ENCODE measurements at regions not wholly inside any gene's neighbourhood (a gene's known extent, or its start where the extent isn't known, plus 50 kb on each side); places are given as distances from the start of the nearest gene placed in this dataset.
A peak's percentile ranks its signal among the peaks of the same experiment; 100 is the strongest.

DNA sequence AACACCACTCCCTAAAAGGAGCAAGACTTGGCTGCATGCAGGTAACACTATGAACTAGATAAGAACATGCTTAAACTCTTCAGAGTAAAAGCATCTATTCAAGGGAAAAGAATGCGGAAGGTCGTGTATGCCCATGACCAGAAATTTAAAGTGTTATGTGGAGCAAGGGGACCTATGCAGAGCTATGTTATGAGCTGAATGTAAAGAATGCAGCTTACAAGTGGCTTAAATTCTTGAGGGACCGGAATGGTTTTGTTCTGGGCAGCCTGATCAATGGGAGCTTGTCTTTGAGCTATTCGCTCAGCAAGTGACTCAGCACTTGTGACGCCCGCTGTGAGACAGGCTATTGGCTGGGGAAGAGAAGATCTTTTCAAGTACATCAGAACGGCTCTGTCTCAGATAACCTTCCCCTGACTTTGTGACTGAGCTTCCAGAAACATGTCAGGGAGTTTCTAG is 367.5 kb upstream of the THBS1 start:
- H3K27ac Mint-ChIP-seq = no peak overlapping the region
- H3K9me3 Mint-ChIP-seq = peaks cover 10% of the 10 kb centered on the region
- no peaks in the 10 kb centered on the region for H3K4me1 Mint-ChIP-seq
- H3K36me3 Mint-ChIP-seq (ENCODE audit: low read depth) = no peaks in the 10 kb centered on the region
- H3K4me3 Mint-ChIP-seq = no peak overlapping the region
- H3K27me3 Mint-ChIP-seq = peaks cover 48% of the 10 kb centered on the region
- ATAC-seq (replicated peaks) = no peak

DNA sequence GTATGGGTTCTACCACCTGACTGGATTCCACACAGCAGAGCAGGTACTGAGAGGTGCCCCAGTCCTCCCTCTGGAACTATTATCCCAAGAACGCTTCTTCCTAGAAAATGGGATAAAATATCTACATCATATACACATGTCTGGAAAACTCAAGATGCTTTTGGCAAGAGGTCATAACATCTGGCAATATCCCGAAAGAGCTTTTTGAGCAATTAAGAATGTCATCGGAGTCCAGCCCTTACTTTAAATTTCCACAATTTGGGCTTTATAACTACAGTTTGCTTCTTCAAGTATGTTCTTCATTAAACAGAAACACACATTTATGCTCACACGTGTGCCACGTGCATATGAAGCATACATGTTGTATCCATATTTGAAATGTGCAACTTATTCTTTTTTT is 365.9 kb upstream of the THBS1 start:
- Mint-ChIP-seq H3K4me3 (no peak overlapping the region), H3K27me3 (peaks cover 59% of the 10 kb centered on the region), H3K36me3 (ENCODE audit: low read depth) (no peaks in the 10 kb centered on the region), H3K9me3 (peaks cover 11% of the 10 kb centered on the region), H3K27ac (no peak overlapping the region), H3K4me1 (no peaks in the 10 kb centered on the region)
- ATAC-seq (replicated peaks) = no peak

DNA sequence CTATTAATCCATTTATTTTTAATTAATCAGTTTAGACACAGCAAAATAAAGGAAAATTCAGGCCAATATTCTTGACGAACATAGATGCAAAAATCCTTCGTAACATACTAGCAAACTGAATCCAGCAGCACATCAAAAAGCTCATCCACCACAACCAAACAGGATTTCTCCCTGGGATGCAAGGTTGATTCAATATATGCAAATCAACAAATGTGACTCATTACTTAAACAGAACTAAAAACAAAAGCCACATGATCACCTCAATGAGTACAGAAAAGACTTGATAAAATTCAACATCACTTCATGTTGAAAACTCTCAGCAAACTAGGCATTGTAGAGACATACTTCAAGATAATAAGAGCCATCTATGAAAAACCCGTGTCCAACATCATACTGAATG is 364.1 kb upstream of the THBS1 start:
- ATAC-seq (replicated peaks) = no peak
- no peak overlapping the region for H3K27ac Mint-ChIP-seq
- no peak overlapping the region for H3K4me3 Mint-ChIP-seq
- H3K9me3 Mint-ChIP-seq = peaks cover 7% of the 10 kb centered on the region
- no peaks in the 10 kb centered on the region for H3K4me1 Mint-ChIP-seq
- no peaks in the 10 kb centered on the region for H3K36me3 Mint-ChIP-seq (ENCODE audit: low read depth)
- H3K27me3 Mint-ChIP-seq = peaks cover 49% of the 10 kb centered on the region

DNA sequence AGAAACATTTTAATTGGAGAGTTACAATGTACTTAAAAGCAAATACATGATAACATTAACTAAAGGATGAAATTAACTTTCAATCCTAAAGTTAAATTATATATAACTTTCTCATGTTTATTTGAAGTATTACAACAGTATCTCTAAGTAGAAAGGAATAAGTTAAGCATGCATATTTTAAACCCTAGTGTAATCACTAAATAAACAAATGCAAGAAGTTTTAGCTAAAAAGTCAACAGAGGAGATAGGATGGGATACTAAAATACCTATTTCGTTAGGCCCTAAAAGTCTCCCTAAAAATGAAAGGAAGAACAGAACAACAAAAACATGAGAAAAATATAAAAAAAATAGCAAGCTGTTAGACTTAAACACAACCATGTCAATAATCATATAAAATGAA is 361.3 kb upstream of the THBS1 start:
- Mint-ChIP-seq H3K27ac (no peak overlapping the region), H3K4me1 (no peaks in the 10 kb centered on the region), H3K36me3 (ENCODE audit: low read depth) (no peaks in the 10 kb centered on the region), H3K27me3 (peaks cover 34% of the 10 kb centered on the region), H3K9me3 (peaks cover 6% of the 10 kb centered on the region), H3K4me3 (no peak overlapping the region)
- no peak for ATAC-seq (replicated peaks)

DNA sequence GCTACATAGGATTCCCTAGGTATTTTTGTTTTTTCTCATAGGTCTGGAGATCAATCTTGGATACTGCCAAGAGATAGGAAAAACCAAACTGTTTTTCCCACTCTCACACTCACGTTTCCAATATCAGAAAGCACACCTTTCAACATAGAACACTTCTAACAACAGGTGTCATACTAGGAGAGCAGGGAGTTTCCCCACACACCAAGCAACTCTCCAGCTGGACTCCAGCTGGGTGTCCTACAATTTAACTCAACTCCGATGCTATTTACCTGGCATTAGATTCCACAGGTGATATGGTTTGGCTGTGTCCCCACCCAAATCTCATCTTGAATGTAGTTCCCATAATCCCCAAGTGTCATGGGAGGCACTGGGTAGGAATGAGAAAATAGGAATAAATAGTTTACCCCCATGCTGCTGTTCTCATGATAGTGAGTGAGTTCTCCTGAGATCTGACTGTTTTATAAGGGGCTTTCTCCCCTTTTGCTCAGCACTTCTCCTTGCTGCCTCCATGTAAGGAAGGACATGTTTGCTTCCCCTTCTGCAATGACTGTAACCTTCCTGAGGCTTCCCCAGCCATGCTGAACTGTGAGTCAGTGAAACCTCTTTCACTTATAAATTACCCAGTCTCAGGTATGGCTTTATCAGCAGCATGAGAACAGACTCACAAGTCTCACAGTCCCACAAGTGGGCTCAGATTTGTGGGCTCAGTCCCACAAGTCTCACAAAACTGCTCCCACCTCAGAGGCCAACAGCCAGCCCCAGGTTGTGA is 354.5 kb upstream of the THBS1 start:
- H3K4me1 Mint-ChIP-seq = no peaks in the 10 kb centered on the region
- no peaks in the 10 kb centered on the region for H3K36me3 Mint-ChIP-seq (ENCODE audit: low read depth)
- H3K9me3 Mint-ChIP-seq = no peaks in the 10 kb centered on the region
- peaks cover 4% of the 10 kb centered on the region for H3K27me3 Mint-ChIP-seq
- no peak overlapping the region for H3K27ac Mint-ChIP-seq
- H3K4me3 Mint-ChIP-seq = no peak overlapping the region
- ATAC-seq (replicated peaks) = no peak

DNA sequence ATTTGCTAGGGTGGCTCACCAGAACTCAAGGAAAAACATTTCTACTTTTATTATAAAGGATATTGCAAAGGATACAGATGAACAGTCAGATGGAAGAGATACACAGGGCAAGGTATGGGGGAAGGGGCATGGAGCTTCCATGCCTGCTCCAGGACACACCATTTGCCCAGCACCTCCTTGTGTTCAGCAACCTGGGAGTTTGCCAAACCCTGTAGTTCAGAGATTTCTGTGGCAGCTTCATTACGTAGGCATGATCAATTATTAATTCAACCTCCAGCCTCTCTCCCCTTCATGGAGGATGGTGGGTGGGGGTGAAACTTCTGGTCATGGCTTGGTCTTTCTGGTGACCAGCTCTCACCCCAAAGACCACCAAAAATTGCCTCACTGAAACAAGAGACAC is 353.9 kb upstream of the THBS1 start:
- Mint-ChIP-seq H3K27ac (no peak overlapping the region), H3K27me3 (peaks cover 4% of the 10 kb centered on the region), H3K9me3 (no peaks in the 10 kb centered on the region), H3K4me3 (no peak overlapping the region), H3K4me1 (no peaks in the 10 kb centered on the region), H3K36me3 (ENCODE audit: low read depth) (no peaks in the 10 kb centered on the region)
- no peak for ATAC-seq (replicated peaks)

DNA sequence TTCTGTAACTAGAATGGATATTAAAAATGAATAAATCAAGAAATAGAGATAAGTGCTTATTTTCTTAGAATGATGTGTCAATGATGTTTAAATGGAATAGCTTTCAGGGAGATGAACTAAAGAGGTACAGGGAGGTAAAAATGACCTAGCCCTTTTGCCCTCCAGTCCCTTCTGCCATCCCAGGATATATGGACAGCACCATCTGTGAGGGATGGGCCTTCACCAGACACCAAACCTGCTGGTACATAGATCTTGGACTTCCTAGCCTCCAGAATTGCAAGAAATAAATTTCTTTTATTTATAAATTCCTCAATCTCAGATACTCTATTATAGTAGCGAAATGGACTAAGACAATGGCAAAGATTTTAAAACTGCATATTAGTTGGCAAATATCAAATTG is 352.0 kb upstream of the THBS1 start:
- no peaks in the 10 kb centered on the region for H3K9me3 Mint-ChIP-seq
- H3K36me3 Mint-ChIP-seq (ENCODE audit: low read depth) = no peaks in the 10 kb centered on the region
- no peak overlapping the region for H3K4me3 Mint-ChIP-seq
- H3K27me3 Mint-ChIP-seq = peaks cover 9% of the 10 kb centered on the region
- H3K27ac Mint-ChIP-seq = no peak overlapping the region
- ATAC-seq (replicated peaks) = no peak
- H3K4me1 Mint-ChIP-seq = no peaks in the 10 kb centered on the region

DNA sequence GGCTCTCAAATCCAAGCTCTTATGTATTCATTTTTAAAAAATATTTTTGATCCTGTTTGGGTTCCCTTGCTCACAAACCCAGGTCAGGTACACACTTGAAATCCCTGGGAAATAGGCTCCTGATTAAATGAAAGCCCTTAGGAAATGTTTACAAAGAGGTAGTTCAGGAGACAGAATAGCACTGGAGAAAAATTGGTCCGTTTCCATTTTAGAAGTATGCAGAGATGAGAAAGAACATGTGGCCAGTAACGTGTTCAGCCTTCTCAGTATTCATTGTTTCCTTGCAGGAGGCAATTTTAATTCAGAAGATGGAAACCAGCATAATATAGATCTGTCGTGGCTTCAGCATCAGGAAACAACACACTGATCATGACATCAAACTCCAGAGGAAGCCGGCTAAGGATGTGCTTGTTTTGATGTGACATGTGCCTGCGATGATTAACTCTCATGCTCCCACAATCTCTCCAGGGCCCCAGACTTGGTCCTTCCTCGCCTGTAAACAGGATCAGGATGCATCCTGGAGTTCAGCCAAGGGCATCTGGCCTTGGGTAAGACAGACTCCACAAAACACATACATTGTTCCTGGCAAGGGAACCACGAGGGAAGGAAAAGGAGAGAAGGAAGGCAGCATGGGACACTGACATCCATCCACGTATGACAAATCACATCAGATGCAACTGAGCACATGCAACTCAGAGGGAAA is 350.5 kb upstream of the THBS1 start:
- no peak overlapping the region for H3K27ac Mint-ChIP-seq
- peaks cover 7% of the 10 kb centered on the region for H3K27me3 Mint-ChIP-seq
- H3K36me3 Mint-ChIP-seq (ENCODE audit: low read depth) = no peaks in the 10 kb centered on the region
- no peak overlapping the region for H3K4me3 Mint-ChIP-seq
- H3K4me1 Mint-ChIP-seq = no peaks in the 10 kb centered on the region
- ATAC-seq (replicated peaks) = no peak
- H3K9me3 Mint-ChIP-seq = no peaks in the 10 kb centered on the region

DNA sequence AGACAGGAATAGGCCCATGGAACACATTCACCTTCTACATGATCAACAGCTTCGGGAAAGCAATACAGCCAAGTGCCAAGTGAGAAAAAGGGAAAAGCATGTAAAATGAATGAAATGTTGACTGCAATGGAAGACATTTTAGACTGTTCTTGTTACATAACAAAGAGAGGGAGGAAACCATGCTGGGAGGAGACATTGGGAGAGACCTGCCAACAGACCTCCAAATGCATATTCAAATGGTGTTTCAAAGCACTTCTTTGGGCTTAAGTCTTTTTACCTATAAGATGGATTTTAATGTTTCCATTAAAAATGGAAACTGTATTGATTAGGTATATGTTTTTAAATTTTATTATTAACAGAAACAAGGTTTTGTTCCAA is 350.0 kb upstream of the THBS1 start:
- Mint-ChIP-seq H3K4me3 (no peak overlapping the region), H3K4me1 (no peaks in the 10 kb centered on the region)
- ATAC-seq (replicated peaks) = no peak

DNA sequence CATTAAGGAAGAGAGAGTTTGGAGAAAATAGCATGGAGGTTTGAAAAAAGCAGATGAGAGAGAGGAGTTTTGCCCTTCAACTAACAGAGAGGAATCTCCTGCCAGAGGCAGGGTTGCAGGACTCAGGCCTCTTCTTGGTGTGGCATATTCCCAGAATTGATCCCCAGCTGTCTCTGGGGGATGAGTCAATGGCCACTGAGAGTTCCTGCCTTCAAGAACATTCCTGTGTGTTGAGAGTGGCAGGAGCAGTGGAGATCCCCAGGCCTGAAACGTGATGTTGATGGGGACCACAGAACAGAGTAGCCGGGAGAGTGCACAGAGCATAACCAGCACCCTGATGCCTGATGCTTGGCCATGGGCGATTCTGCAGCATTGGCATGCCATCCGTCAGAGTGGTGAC is 348.4 kb upstream of the THBS1 start:
- ATAC-seq (replicated peaks) = no peak
- no peaks in the 10 kb centered on the region for H3K9me3 Mint-ChIP-seq
- H3K36me3 Mint-ChIP-seq (ENCODE audit: low read depth) = no peaks in the 10 kb centered on the region
- H3K27ac Mint-ChIP-seq = no peak overlapping the region
- H3K27me3 Mint-ChIP-seq = peaks cover 6% of the 10 kb centered on the region
- H3K4me3 Mint-ChIP-seq = no peak overlapping the region
- H3K4me1 Mint-ChIP-seq = no peaks in the 10 kb centered on the region

More for the DNA sequence above, 350.0 kb upstream of the THBS1 start:
- Mint-ChIP-seq H3K36me3 (ENCODE audit: low read depth) (no peaks in the 10 kb centered on the region), H3K9me3 (no peaks in the 10 kb centered on the region), H3K27ac (no peak overlapping the region), H3K27me3 (peaks cover 6% of the 10 kb centered on the region)

DNA sequence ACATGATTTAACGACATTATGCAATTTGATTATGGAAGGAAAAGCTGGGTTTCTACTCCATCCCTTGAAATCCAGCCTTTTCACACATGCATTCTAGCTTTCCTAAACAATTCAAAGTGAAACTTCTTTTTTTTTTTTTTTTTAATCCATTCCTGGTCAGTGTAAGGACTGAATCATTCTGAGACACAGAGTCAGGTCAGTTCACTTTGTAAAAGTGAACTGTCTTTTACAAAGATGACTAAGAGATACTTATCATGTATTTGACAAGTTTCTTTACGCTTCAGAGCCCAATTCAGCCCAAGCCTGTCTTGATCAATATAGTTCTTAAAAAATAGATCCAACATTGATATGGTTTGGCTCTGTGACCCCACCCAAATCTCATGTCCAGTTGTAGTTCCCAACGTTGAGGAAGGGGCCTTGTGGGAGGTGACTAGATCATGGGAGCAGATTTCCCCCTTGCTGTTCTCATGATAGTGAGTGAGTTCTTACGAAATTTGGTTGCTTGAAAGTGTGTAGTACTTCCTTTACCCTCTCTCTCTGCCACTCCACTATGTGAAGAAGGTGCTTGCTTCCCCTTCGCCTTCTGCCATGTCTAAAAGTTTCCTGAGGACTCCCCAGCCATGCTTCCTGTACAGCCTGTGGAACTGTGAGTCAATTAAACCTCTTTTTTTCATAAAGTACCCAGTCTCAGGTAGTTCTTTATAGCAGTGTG is 345.6 kb upstream of the THBS1 start:
- Mint-ChIP-seq H3K4me1 (no peaks in the 10 kb centered on the region), H3K9me3 (no peaks in the 10 kb centered on the region), H3K4me3 (no peak overlapping the region), H3K27ac (no peak overlapping the region), H3K36me3 (ENCODE audit: low read depth) (no peaks in the 10 kb centered on the region), H3K27me3 (peaks cover 6% of the 10 kb centered on the region)
- peak; percentile 34 for ATAC-seq (replicated peaks)

DNA sequence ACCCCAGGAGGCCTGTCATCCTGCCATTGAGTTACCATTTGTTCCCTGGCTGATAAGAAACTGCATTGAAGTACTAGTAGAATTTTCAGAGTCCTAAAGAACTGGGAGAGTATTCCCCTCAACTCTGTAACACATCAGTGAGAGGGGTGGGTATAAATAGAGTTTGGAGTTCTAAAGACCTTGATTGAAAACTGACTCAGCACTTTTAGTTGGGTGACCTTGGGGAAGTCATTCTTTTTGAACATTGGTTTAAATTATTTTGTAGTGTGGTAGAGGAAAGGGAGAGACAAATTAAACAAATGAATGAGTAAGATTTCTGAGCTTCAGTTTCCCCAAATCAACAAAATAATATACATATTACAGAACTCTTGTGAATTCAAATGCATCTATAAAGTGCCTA is 344.5 kb upstream of the THBS1 start:
- H3K27ac Mint-ChIP-seq = no peak overlapping the region
- peaks cover 6% of the 10 kb centered on the region for H3K27me3 Mint-ChIP-seq
- ATAC-seq (replicated peaks) = no peak
- no peaks in the 10 kb centered on the region for H3K36me3 Mint-ChIP-seq (ENCODE audit: low read depth)
- H3K4me3 Mint-ChIP-seq = no peak overlapping the region
- H3K9me3 Mint-ChIP-seq = no peaks in the 10 kb centered on the region
- H3K4me1 Mint-ChIP-seq = no peaks in the 10 kb centered on the region

DNA sequence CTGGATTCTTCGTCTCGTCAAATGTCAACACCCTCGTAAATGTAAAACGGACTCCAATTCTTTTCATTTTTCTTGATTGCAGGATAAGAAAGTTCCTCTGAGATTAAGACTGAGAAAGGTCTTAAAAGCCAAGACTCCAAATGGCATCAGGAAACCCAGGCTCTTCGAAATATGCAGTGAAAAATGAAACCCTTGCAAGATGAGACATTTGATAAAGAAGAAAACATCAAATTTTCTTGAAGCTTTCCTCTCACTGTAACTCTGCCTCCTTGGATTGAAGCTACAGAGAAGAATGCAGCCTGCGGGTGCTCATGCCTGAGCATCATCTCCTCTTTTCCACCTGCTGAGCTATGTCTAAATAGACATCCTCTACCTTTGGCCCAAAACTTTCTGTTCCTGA is 342.4 kb upstream of the THBS1 start:
- ATAC-seq (replicated peaks) = no peak
- Mint-ChIP-seq H3K36me3 (ENCODE audit: low read depth) (no peaks in the 10 kb centered on the region), H3K4me3 (no peak overlapping the region), H3K4me1 (no peaks in the 10 kb centered on the region), H3K27me3 (peaks cover under 1% of the 10 kb centered on the region), H3K9me3 (no peaks in the 10 kb centered on the region), H3K27ac (no peak overlapping the region)

DNA sequence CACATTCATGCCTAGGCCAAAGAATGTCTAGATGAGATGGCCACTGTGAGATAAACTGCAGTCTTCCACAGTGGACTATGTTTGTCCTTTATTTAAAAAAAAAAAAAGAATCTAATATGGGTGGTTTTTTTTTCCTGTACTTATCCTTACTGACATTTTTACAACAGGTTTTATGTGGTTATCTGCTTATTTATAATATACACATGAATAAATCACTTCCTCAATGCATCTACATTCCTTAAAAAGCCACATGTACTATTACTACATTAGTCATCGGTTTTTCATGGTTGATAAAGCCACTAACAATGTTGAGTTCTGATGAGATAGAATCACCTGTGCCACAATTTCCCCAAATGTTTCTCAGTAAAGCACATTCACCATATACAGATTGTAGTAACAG is 341.3 kb upstream of the THBS1 start:
- no peak for ATAC-seq (replicated peaks)
- Mint-ChIP-seq H3K27ac (no peak overlapping the region), H3K4me3 (no peak overlapping the region), H3K36me3 (ENCODE audit: low read depth) (no peaks in the 10 kb centered on the region), H3K4me1 (no peaks in the 10 kb centered on the region), H3K9me3 (no peaks in the 10 kb centered on the region), H3K27me3 (peaks cover 4% of the 10 kb centered on the region)

DNA sequence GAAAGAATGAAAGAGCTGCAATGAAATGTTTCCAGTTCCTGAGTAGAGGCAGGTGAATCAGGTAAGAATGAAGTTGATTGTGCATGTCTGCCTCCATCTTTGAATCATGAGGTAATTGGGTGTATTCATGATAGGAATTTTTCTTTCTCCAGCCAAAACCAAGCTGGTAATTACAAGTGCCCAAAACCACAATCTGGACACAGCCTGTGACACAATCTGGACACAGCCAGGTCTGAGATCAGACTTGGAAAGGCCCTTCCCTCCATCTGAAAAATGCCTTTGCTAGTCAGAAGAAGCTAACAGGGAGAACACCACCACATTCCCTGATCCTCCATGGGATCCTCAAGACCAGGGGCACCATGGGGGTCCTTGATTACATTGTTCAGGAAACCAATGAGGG is 338.5 kb upstream of the THBS1 start:
- Mint-ChIP-seq H3K36me3 (ENCODE audit: low read depth) (no peaks in the 10 kb centered on the region), H3K27me3 (peaks cover 18% of the 10 kb centered on the region), H3K4me3 (no peak overlapping the region), H3K9me3 (no peaks in the 10 kb centered on the region), H3K4me1 (no peaks in the 10 kb centered on the region), H3K27ac (no peak overlapping the region)
- no peak for ATAC-seq (replicated peaks)
